Loucy (cell line): ENCODE measurements at regions not wholly inside any gene's neighbourhood (a gene's known extent, or its start where the extent isn't known, plus 50 kb on each side); places are given as distances from the start of the nearest gene placed in this dataset.

Source experiments
- CTCF ChIP-seq: fragments of 200-600 bp; sonication (generic); conservative IDR thresholded peaks from 2 replicates; pipeline ENCODE4 v1.5.1; 2014; ENCODE audit warnings: mild to moderate bottlenecking, antibody characterized with exemption, low read length
- EZH2phosphoT487 ChIP-seq: fragments of 200-600 bp; IDR thresholded peaks from 2 replicates; pipeline ENCODE4 v1.6.1; 2018; ENCODE audit warnings: antibody characterized with exemption, mild to moderate bottlenecking, moderate library complexity, borderline replicate concordance

- no peak for TF ChIP-seq CTCF
- TF ChIP-seq EZH2phosphoT487, result no peak
Observed at GRCh38 chr1:79373481-79374125, 367.1 kb upstream of the ADGRL4 start.
